Pancreas (tissue), 10 donors: ENCODE measurements at regions not wholly inside any gene's neighbourhood (a gene's known extent, or its start where the extent isn't known, plus 50 kb on each side); places are given as distances from the start of the nearest gene placed in this dataset.

Source experiments
- ATAC-seq, 4 donors: fragments of 200-7000 bp; cut with Tn5 transposase; one replicate each; pipeline versions ENCODE4 v1.8.0 to v1.9.1; 2020; ENCODE audit warnings: mild to moderate bottlenecking in 4 of 4, moderate library complexity in 4 of 4
- DNase-seq, 6 donors: peaks; one replicate each; pipeline ENCODE4 v3.0.0-alpha.2; 2020
- FAIRE-seq: peaks from 2 replicates; lab custom pipeline; 2012; peaks lifted over from hg19 to GRCh38; lab: Jason Lieb, UNC
- H3K27ac ChIP-seq, 4 donors: fragments of 200-600 bp; sonication (generic); 1 replicate in 3 of 4; 2 replicates in 1 of 4; pipeline versions ENCODE4 v1.5.0 to v1.8.0; 2020
- H3K27me3 ChIP-seq, 4 donors: fragments of 200-600 bp; one replicate each; pipeline ENCODE4 v1.8.0; 2021
- H3K36me3 ChIP-seq, 3 donors: fragments of 200-600 bp; sonication (generic) in 1 of 3; one replicate each; pipeline versions ENCODE4 v1.5.0 to v1.8.0; 2020 to 2021
- H3K4me1 ChIP-seq, 3 donors: fragments of 200-600 bp; one replicate each; pipeline ENCODE4 v1.8.0; 2021
- H3K4me3 ChIP-seq, 4 donors: fragments of 200-600 bp; sonication (generic) in 2 of 4; one replicate each; pipeline versions ENCODE4 v1.5.0 to v1.8.0; 2020 to 2021
- H3K9me3 ChIP-seq, 4 donors: fragments of 200-600 bp; one replicate each; pipeline ENCODE4 v1.8.0; 2021
- WGBS, 2 donors: extraction: QIAGEN DNeasy Blood & Tissue Kit; methylation state at CpG; one replicate each; pipeline ENCODE4 v1.1.7; 2013; 5-methylcytosine and 5-hydroxymethylcytosine counted together
- intact Hi-C, 3 donors: fragments of 100-400 bp; cut with DNase I; formaldehyde crosslinking; loops; one replicate each; pipeline versions ENCODE4 v1.11.1 to v1.14.2; 2022
- TF ChIP-seq, protein P1 (sequence below), 4 donors: fragments of 200-600 bp; sonication (generic) in 3 of 4; IDR thresholded peaks; one replicate each; pipeline versions ENCODE4 v1.5.0 to v1.8.0; 2021; ENCODE audit warnings: antibody characterized with exemption in 4 of 4
- donor health status: healthy with polysubstance abuse.
- donor health status: DM: no; HTN: no; CAD: no; lungs with moderate emphysema.
- donor health status: DM: no; HTN: no; CAD: no.
- donor health status: control.
- donor health status: control.
- donor health status: Bipolar disorder and iron deficiency.
- donor health status: DM: yes; HTN: yes; CAD: no.
- donor health status: DM: no; HTN: no; CAD: no.
- donor health status: DM: no; HTN: no; CAD: no.
- donor health status: DM: yes; HTN: yes; CAD: no.

DNA sequence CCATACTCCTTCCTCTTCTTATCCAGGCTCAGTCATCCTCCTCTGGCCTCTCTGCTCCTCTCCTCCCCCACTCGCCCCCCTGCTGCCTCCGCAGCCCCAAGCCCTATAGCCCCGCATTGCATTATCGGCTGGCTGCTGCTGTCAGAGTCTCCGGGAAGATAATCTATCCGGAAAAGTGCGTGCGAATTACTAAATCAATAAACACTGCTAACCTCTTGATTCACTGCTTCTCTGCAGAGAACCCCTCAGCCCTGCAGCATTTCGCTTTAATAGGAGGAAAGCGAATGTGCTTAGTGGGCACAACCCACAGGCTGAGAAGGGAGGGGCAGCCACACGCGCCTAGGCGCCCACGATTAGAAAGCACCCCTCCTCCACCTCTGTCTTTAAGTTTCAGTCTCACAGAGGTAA lies 167.6 kb downstream of the ABHD5 start:
- intact Hi-C loops, result loop anchor here in 1 of 3 donors (10.0 kb wide), 1 partner anchor 337 kb away; no protein-coding TSS in a partner anchor
- Histone ChIP-seq H3K27me3 (no peaks in the 10 kb centered on the region), H3K27ac (no peak overlapping the region), H3K4me1 (no peaks in the 10 kb centered on the region), H3K36me3 (no peaks in the 10 kb centered on the region), H3K9me3 (no peaks in the 10 kb centered on the region), H3K4me3 (no peak overlapping the region)
- TF ChIP-seq, protein P1, sequence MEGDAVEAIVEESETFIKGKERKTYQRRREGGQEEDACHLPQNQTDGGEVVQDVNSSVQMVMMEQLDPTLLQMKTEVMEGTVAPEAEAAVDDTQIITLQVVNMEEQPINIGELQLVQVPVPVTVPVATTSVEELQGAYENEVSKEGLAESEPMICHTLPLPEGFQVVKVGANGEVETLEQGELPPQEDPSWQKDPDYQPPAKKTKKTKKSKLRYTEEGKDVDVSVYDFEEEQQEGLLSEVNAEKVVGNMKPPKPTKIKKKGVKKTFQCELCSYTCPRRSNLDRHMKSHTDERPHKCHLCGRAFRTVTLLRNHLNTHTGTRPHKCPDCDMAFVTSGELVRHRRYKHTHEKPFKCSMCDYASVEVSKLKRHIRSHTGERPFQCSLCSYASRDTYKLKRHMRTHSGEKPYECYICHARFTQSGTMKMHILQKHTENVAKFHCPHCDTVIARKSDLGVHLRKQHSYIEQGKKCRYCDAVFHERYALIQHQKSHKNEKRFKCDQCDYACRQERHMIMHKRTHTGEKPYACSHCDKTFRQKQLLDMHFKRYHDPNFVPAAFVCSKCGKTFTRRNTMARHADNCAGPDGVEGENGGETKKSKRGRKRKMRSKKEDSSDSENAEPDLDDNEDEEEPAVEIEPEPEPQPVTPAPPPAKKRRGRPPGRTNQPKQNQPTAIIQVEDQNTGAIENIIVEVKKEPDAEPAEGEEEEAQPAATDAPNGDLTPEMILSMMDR (IDR thresholded peaks at IDR 0.05), result no peak
- no peak for DNase-seq
- no peak for ATAC-seq
- no peak for FAIRE-seq
- WGBS, 2 donors, result 7 to 10% methylated on average over 14 of the region's 14 CpGs

DNA sequence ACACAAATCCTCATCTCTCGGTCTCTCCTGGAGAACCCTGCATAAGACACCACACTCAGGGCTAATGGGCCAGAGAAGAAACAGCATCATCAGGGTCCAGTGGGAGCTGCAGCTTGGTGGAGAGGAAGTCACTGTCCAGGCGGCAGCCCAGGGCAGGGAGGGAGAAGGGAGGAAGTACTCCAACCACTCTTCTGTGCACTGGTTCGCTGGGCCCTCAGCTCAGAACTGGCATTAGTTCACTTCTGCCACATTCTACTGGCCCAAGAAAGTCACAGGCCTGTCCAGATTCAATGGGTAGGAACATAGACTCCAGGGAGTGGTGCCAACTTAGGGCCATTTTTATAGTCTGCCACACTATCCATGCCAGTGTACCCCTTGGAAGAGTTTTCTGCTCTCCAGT lies 169.0 kb downstream of the ABHD5 start:
- DNase-seq (no peak), FAIRE-seq (no peak), ATAC-seq (no peak)
- H3K36me3 ChIP-seq, result no peaks in the 10 kb centered on the region
- intact Hi-C loops, result loop anchor here in 1 of 3 donors (10.0 kb wide), 1 partner anchor 335 kb away; no protein-coding TSS in a partner anchor
- H3K4me1 ChIP-seq, result no peaks in the 10 kb centered on the region
- H3K4me3 ChIP-seq, result no peak overlapping the region
- H3K27ac ChIP-seq, result no peak overlapping the region
- H3K9me3 ChIP-seq, result no peaks in the 10 kb centered on the region
- WGBS, 2 donors, result 72 to 78% methylated on average over 3 of the region's 3 CpGs
- TF ChIP-seq, protein P1 (IDR thresholded peaks at IDR 0.05), result no peak
- H3K27me3 ChIP-seq, result no peaks in the 10 kb centered on the region

DNA sequence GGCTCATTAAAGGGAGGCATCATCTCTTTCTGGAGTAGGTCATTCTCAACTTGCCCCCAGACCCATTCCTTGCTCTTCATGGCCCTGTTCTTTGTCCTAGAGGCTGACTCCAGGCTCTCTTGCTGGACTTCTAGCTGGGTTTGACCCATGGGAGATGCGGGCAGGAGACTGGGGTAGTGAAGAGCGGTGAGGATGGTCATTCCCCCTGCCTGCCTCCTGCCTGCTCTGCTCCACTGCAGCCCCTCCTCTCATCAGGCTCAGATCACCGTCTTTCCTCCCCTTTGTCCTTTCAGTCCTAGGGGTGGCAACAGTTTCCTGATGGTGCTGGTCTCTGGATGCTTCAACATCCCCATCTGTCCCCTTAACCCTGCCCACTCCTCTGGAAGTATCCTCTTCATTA lies 170.9 kb downstream of the ABHD5 start:
- FAIRE-seq, result no peak
- no peak for ATAC-seq
- Histone ChIP-seq H3K4me3 (no peak overlapping the region), H3K36me3 (no peaks in the 10 kb centered on the region), H3K9me3 (no peaks in the 10 kb centered on the region), H3K27me3 (no peaks in the 10 kb centered on the region), H3K4me1 (no peaks in the 10 kb centered on the region), H3K27ac (no peak overlapping the region)
- TF ChIP-seq, protein P1 (IDR thresholded peaks at IDR 0.05), result no peak
- intact Hi-C loops, result no loop called here
- WGBS, 2 donors, result 82 to 87% methylated on average over 3 of the region's 3 CpGs
- no peak for DNase-seq

DNA sequence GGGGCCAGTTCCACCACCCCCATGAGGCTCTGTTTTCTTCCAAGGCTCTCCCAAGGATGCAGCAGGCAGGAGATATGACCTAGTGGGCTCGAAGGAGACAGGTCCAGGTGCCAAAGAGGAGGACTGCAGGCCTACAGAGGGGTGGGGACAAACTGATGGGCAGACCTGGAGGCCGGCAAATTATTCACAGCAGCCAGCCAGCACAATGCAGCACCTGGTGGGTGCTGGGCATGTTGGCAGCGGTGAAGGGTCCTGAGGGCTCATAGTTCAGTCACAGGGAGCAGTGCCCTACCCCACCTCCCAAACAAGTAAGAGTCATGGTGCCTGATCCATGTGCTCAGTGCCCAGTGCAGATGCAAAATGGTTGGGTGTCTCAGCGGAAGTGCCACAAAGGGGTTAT lies 171.7 kb downstream of the ABHD5 start:
- peak in 1 of 6 donors; percentile 16 for DNase-seq
- TF ChIP-seq, protein P1 (IDR thresholded peaks at IDR 0.05), result no peak
- no peak for ATAC-seq
- Histone ChIP-seq H3K27ac (no peak overlapping the region), H3K36me3 (no peaks in the 10 kb centered on the region), H3K9me3 (no peaks in the 10 kb centered on the region), H3K4me1 (no peaks in the 10 kb centered on the region), H3K27me3 (no peaks in the 10 kb centered on the region), H3K4me3 (no peak overlapping the region)
- intact Hi-C loops, result no loop called here
- 71 to 72% methylated on average over 4 of the region's 4 CpGs for WGBS, 2 donors
- no peak for FAIRE-seq

DNA sequence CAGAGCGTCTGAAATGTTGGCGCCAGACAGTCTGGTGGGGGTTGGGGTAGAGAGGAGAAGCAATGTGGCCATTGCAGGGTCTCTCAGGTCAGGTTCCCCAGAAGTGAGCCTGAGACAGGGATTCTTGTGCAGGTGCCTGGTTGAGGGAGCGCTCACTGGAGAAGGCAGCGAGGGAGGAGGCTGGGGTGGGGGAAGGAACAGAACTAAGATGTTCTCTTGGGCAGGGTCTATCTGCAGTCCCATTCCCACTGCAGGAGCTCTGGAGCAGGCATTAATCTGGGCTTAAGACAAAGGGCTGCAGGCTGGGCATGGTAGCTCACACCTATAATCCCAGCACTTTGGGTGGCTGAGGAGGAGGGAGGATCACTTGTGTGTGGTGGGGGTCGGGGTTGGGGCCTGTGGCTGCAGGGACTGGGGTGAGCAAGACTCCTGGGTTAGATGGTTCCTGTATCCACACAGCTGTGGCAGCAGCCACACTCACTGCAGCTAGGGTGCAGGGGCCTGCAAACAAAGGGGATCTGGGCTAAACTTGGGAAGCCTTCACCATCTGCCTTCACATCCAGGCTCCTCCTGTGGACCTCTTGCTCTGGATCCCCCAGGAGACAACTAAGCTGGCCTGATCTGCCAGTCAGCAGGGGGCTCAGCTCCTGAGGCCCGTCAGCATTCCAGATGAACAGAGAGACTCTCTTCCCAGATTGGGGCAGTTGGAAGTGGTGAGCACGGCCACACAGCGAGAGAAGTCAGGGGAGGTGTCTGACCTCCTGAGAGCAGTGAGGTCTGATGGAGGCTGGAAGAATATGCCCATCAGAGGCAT lies 172.5 kb downstream of the ABHD5 start:
- 81 to 83% methylated on average over 8 of the region's 8 CpGs for WGBS, 2 donors
- Histone ChIP-seq H3K4me3 (no peak overlapping the region), H3K27ac (no peak overlapping the region), H3K36me3 (no peaks in the 10 kb centered on the region), H3K9me3 (no peaks in the 10 kb centered on the region), H3K27me3 (no peaks in the 10 kb centered on the region), H3K4me1 (no peaks in the 10 kb centered on the region)
- no peak for FAIRE-seq
- TF ChIP-seq, protein P1 (IDR thresholded peaks at IDR 0.05), result no peak
- ATAC-seq, result no peak
- peak in 1 of 6 donors; percentile 35 for DNase-seq
- intact Hi-C loops, result no loop called here
